Ureter (tissue), 1 donor: ENCODE measurements at regions not wholly inside any gene's neighbourhood (a gene's known extent, or its start where the extent isn't known, plus 50 kb on each side); places are given as distances from the start of the nearest gene placed in this dataset.
"Not testable (repeated sequence)": the region's sequence is repeated elsewhere in the genome, so short reads cannot be mapped to it uniquely, and the experiment has no call there.

Source experiments
- DNase-seq: peaks from one replicate; pipeline ENCODE4 v3.0.0-alpha.2; 2020; ENCODE audit warnings: low spot score
- donor health status: DM: yes; HTN: yes; CAD: no.

- no peak for DNase-seq
Observed at GRCh38 chr1:213324859-213325258, 273.8 kb downstream of the RPS6KC1 start.

DNA sequence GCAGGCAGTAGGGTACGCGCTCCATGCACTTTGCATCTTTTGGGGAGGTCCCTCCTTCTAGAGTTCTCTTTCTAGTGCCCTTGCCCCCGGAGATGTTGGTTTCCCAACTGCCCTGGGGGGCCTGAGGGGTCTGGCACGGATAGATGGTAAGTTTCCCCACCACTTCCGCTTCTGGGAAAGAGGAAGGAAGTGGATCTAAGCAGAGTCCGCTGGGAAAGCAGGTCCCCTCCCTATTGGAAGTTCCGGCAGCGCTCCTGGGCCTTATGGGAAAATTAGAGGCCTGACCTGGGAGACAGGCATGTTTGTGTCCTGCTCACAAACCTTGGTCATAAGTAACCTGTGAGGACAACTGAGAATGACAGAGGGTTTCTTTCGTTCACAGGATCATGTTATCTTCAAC is 274.4 kb downstream of the RPS6KC1 start:
- DNase-seq = no peak

GRCh38 chr1:213326281-213327016 is 275.4 kb downstream of the RPS6KC1 start:
- DNase-seq = no peak

DNA sequence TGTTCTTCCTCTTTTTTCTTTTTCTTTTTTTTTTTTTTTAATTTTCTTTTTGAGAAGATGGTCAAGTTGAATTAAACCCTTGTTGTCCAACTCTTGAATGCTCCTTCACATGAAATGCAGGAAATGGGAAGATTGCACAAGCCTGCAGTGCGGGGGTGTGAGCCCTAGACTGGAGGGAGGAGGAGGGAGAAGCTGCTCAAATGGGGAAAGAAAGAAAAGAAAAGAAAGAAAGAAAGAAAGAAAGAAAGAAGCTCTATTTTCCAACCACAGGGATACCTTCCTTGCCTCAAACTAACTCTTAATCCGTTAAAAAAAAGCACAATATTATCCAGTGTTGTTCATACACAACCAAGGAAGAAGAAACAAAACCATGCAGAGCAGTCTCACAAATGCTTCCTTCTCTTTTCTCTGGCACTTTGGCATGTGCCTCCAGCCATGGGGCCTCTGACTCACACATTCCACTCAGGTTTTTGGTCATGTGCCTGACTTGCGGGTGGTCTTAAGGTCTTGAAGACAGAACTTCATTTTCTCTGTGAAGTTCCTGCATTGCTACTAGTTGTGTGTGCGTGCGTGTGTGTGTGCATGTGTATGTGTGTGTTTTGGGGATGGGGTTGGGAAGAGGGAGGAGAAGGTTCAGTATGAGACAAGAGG is 276.1 kb downstream of the RPS6KC1 start:
- no peak for DNase-seq

DNA sequence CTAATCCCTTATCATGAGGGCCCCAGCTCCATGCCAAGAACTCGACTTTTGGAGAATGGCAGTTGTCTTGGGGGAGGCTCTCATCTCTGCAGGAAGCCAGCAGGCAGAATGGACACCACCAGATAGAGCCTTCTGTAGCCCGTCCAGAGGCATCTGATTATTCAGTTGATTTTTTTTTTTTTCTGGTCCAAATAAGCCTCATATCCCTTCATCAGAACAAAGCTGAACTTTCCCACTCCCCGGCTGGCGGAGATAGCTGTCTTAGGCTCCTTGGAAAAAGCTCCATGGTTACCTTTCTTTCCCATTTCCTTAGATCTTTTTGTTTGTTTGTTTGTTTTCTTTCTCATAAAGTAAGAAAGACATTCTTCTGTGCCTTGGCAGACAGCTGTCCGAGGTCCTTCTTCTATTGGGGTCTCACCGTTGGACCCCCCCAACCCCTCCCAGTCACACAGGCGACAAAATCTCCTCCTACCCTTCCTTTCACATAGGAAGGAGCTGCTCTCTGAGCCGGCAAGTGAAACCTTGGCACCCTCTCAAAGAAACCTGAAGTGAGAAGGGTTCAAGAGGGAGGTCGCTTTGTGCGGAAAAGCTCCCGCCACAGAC is 278.5 kb downstream of the RPS6KC1 start:
- DNase-seq = no peak

- DNase-seq = no peak
Observed at GRCh38 chr1:213330281-213330680, 279.2 kb downstream of the RPS6KC1 start.

GRCh38 chr1:213331631-213332175 is 280.7 kb downstream of the RPS6KC1 start:
- DNase-seq = no peak

- no peak for DNase-seq
Observed at GRCh38 chr1:213332491-213332890, 281.4 kb downstream of the RPS6KC1 start.

DNA sequence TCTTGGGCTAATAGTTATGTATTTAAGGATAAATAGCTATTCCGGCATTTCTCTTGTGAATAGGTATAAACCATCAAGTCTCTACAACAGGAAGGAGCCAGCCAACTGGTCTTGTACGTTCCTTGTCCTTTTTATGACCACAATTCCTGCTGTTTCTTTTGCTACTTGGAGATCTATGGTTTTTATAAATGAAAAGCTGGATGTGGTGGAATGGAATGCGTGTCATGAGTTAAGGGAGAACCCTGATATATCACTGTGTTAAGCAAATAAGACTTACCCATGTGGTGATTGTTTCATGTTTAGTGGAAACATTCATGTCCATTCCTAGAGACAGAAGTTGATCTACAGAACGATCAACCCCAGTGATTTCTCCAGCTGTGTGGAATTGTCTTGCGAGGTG is 282.1 kb downstream of the RPS6KC1 start:
- no peak for DNase-seq

DNA sequence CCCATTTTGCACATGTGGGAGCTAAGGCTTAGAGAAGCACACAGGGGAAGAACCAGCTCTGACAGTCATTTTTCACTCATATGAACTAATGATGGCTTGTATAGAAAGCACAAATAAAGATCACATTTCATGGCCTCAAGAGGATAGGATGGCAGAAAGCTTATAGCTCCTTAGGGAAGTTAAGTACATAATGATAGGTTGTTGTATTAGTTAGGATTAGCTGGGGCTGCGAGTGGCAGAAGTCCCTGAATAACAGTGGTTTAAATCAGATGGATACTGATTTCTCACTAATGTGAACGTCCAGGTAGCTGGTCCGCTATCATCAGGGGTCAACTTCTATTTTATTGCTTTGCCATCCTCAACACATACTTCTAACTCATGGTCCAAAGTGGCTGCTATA is 284.0 kb downstream of the RPS6KC1 start:
- DNase-seq = no peak

- DNase-seq = no peak
Observed at GRCh38 chr1:213337025-213337678, 286.1 kb downstream of the RPS6KC1 start.

DNA sequence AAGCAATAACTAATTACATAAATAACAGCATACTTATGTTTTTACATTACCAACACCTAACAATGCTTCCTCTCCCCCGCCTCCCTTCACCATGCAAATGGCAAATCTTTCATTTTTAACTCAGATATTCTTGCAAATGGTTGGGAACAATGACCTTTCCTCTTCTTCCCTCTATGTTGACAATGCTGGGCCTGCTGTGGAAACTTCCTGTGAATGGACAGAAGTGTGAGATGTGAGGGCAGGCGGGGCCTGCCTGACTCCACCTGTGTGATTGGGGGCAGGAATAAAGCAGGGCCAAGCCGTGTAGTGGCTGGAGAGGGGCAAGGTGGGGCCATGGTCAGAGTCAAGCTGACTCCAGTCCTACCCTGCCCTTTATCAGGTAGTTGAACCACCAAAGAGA is 289.6 kb downstream of the RPS6KC1 start:
- no peak for DNase-seq

DNA sequence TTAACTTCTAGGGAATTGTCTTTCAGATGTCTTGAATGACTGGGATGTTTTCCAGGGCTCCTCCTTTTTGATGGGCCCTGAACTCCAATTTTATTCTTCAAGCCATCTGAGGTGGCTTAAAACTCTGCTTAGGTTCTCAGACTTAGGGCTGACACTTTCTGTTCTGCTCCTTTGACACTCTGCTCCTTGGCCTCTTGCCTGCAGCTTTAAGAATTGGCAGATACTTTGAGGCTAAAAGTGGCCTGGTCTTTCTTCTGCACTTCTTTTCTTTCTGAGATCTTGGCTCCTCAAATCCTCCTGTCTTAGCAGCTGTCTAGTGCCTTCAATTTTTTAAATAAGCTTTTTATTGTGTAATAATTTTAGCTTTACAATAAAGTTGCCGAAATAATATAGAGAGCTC is 294.6 kb downstream of the RPS6KC1 start:
- DNase-seq = no peak

DNA sequence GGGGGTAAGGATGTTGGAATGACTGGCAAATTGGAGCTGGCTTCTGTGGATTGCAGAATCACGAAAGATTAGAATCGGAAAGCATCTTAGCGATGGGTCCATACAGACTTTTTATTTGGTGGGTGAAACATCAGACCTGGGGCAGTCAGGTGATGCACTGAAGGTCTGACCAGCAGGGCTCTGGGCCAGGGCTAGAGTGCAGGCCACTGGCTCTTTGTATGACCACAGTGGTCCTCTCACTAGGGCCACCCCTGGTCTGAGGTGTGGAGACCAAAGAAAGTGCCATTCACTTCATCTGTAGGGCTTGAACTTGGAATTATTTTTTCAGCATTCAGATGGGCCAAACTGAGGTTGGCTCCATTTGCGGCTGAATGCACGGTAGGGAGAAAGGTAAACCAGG is 306.4 kb downstream of the RPS6KC1 start:
- DNase-seq = no peak

DNA sequence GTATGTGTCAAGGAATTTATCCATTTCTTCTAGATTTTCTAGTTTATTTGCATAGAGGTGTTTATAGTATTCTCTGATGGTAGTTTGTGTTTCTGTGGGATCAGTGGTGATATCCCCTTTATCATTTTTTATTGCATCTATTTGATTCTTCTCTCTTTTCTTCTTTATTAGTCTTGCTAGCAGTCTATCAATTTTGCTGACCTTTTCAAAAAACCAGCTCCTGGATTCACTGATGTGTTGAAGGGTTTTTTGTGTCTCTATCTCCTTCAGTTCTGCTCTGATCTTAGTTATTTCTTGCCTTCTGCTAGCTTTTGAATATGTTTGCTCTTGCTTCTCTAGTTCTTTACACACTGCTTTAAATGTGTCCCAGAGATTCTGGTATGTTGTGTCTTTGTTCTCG is 307.3 kb downstream of the RPS6KC1 start:
- not testable (repeated sequence) for DNase-seq

- DNase-seq = no peak
Observed at GRCh38 chr1:213362598-213362997, 311.6 kb downstream of the RPS6KC1 start.

- DNase-seq = no peak
Observed at GRCh38 chr1:213366141-213366831, 315.2 kb downstream of the RPS6KC1 start.

DNA sequence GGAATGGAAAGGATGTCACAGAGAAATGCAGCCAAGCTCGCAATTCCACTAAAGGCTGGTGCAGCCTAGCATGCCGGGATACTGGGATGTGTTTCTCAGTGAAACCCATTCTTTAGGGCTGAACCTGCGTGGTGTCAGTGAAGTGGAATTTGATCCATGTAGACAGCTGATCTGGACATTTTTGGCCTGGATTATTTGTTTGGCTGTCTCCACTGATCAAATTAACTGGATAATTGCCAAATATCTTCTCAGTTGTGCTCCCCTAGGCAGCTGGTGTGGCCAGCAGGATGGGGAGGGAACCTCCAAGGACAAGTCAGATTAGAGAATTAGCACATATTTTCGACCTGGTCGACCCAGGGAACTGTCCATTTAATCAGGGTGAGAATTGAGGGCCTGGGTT is 318.4 kb downstream of the RPS6KC1 start:
- no peak for DNase-seq

DNA sequence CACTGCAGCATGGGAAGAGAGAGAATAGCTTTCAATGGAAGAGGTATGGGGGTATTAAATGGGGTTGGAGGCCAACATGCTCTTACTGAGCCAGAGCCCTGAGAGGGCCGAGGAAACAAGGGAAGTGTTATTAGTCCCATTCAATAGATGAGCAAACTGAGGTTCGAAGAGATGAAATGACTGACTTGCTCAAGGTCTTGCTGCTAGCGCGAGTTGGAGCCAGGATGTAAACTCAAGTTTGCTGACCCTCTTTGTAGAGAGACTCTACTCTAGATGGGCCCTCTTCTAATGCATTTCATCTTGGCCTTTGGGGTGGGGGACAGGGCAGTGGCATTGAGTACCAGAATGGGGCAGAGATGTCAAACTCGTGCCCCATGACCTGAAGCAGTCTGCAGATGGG is 319.5 kb downstream of the RPS6KC1 start:
- DNase-seq = no peak

DNA sequence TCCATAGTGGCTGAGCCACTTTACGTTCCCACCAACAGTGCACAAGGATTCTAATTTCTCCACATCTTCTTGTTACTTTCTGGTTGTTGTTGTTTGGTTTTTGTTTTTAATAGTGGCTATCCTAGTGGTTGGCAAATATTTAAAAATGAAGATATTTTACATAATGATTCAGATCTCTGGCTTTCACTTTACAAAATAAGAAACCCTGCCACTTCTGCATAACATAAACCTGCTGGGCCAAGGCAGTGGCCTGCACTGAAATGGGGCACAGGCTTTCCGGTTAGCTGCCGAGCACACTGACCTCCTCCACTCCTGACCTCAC is 320.4 kb downstream of the RPS6KC1 start:
- no peak for DNase-seq

DNA sequence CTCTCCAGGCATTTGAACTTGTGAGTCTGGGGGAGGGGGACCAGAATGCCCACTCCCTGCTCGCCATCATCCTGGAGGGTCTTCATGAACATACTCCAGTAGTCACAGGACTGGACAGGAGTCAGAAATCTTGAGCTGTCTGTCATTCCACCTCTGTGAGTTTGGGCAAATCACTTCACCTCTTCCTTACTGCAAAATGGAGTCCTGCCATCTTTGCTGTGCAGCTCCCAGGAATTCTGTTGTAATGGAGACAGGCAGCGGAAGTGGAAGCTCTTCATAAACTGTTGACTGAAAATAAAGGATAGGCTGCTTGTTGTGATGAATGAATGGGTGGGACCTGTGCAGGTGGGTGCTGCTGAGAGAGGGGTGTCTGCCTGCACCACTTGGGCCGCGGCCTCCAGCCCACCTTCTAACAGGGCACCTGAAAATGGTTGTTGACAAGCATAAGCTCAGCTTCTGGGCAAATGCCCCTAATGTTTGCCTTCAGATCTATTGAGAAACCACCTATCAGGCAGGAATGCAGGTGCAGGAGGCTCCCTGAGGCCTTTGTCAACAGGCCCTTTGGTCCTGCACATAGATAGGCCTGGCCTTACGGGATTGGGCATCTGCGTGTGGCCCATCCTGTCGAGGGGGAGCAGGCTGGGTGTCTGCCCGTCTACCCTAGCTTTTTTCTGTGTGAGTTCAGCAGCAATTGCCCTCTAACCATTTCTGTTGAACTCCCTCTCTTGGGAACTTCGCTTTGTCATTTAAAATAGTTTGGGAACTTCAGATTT is 321.0 kb downstream of the RPS6KC1 start:
- DNase-seq = no peak
